Head of caudate nucleus (tissue), 42 donors: ENCODE measurements at regions not wholly inside any gene's neighbourhood (a gene's known extent, or its start where the extent isn't known, plus 50 kb on each side); places are given as distances from the start of the nearest gene placed in this dataset.
"Not testable (repeated sequence)": the region's sequence is repeated elsewhere in the genome, so short reads cannot be mapped to it uniquely, and the experiment has no call there.

Source experiments
- DNase-seq, 42 donors: peaks; one replicate each; pipeline versions ENCODE4 v3.0.0 to v3.0.0-alpha.2; 2020 to 2021; ENCODE audit warnings: mixed read lengths in 7 of 42
- intact Hi-C: fragments of 100-400 bp; cut with DNase I; formaldehyde crosslinking; loops from one replicate; pipeline ENCODE4 v1.15.0; 2022

GRCh38 chr3:44114142-44114541 lies 127.5 kb upstream of the TOPAZ1 start:
- DNase-seq, result peak in 36 of 42 donors; percentile 22 to 77 (median 56)
- intact Hi-C loops, result no loop called here

- intact Hi-C loops, result no loop called here
- no peak for DNase-seq
Observed at GRCh38 chr3:44117239-44117638, 124.4 kb upstream of the TOPAZ1 start.

- no peak for DNase-seq
- intact Hi-C loops, result no loop called here
Observed at GRCh38 chr3:44117736-44118135, 124.0 kb upstream of the TOPAZ1 start.

- DNase-seq, result peak in 2 of 42 donors; percentile 26 to 40
- intact Hi-C loops, result no loop called here
Observed at GRCh38 chr3:44120721-44121582, 120.7 kb upstream of the TOPAZ1 start.

GRCh38 chr3:44125246-44125645 lies 116.4 kb upstream of the TOPAZ1 start:
- intact Hi-C loops, result no loop called here
- DNase-seq, result no peak

GRCh38 chr3:44125882-44126281 lies 115.8 kb upstream of the TOPAZ1 start:
- DNase-seq, result peak in 1 of 42 donors; percentile 42
- intact Hi-C loops, result no loop called here

GRCh38 chr3:44128057-44128775 lies 113.5 kb upstream of the TOPAZ1 start:
- peak in 39 of 42 donors; percentile 18 to 91 (median 59) for DNase-seq
- intact Hi-C loops, result no loop called here

GRCh38 chr3:44130249-44130648 lies 111.4 kb upstream of the TOPAZ1 start:
- intact Hi-C loops, result no loop called here
- DNase-seq, result no peak

GRCh38 chr3:44132061-44132460 lies 109.6 kb upstream of the TOPAZ1 start:
- intact Hi-C loops, result no loop called here
- DNase-seq, result no peak

- no peak for DNase-seq
- intact Hi-C loops, result no loop called here
Observed at GRCh38 chr3:44132593-44132992, 109.1 kb upstream of the TOPAZ1 start.

GRCh38 chr3:44136421-44136820 lies 105.3 kb upstream of the TOPAZ1 start:
- intact Hi-C loops, result no loop called here
- DNase-seq, result no peak

GRCh38 chr3:44146073-44146472 lies 95.6 kb upstream of the TOPAZ1 start:
- DNase-seq, result no peak
- intact Hi-C loops, result no loop called here

- intact Hi-C loops, result no loop called here
- no peak for DNase-seq
Observed at GRCh38 chr3:44159696-44160300, 81.9 kb upstream of the TOPAZ1 start.

GRCh38 chr3:44160818-44161217 lies 80.9 kb upstream of the TOPAZ1 start:
- intact Hi-C loops, result no loop called here
- no peak for DNase-seq

GRCh38 chr3:44171891-44172290 lies 69.8 kb upstream of the TOPAZ1 start:
- intact Hi-C loops, result no loop called here
- DNase-seq, result no peak

- DNase-seq, result not testable (repeated sequence)
Observed at GRCh38 chr3:44172701-44173100, 69.0 kb upstream of the TOPAZ1 start.

GRCh38 chr3:44173263-44173662 lies 68.4 kb upstream of the TOPAZ1 start:
- intact Hi-C loops, result no loop called here
- no peak for DNase-seq

More at GRCh38 chr3:44172701-44173100, 69.0 kb upstream of the TOPAZ1 start:
- intact Hi-C loops, result not testable (repeated sequence)

GRCh38 chr3:44175070-44175469 lies 66.6 kb upstream of the TOPAZ1 start:
- DNase-seq, result no peak
- intact Hi-C loops, result no loop called here

GRCh38 chr3:44179246-44179645 lies 62.4 kb upstream of the TOPAZ1 start:
- intact Hi-C loops, result no loop called here
- DNase-seq, result no peak
